Stimulated activated CD8-positive, alpha-beta memory T cell treated with anti-CD3 and anti-CD28 coated beads, Interleukin-15, amount 100 ng/mL, for 24 hours (primary cell): ENCODE measurements at regions not wholly inside any gene's neighbourhood (a gene's known extent, or its start where the extent isn't known, plus 50 kb on each side); places are given as distances from the start of the nearest gene placed in this dataset.
"Not testable (repeated sequence)": the region's sequence is repeated elsewhere in the genome, so short reads cannot be mapped to it uniquely, and the experiment has no call there.

Source experiments
- DNase-seq: peaks from one replicate; pipeline ENCODE4 v3.0.0-alpha.2; 2020; ENCODE audit warnings: low read depth

DNA sequence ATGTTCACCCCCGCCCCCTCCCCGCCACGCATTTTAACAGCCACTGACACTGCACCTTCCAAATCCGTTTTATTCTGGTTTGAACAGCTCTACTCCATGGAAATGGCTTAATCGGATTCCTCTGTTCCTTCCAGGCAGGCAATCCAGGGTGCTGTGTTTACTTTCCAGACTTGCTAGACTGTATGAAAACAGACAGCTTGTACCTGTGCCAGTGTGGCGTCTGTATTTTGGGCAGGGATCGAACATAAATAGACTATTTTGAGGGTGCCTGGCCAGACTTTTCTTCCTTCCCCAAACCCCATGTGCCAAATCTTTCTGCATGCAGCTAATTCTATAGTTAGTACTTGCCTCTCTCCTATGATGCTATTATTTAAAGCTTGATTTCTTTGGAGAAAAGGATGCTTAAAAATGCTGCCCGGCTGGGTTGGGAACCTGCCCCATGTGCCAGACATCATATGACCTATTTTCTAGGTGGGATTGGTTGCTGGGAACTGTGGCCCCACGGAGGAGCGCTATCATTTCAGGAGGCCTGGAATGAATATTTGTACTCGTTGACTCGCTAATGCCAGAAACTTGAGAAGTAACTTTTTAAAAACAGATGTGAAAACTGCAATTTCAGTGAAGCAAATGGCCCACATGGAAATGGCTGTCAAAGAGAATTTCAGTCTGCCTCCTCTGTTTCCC, 814.8 kb downstream of the BRD1 start:
- DNase-seq = no peak

DNA sequence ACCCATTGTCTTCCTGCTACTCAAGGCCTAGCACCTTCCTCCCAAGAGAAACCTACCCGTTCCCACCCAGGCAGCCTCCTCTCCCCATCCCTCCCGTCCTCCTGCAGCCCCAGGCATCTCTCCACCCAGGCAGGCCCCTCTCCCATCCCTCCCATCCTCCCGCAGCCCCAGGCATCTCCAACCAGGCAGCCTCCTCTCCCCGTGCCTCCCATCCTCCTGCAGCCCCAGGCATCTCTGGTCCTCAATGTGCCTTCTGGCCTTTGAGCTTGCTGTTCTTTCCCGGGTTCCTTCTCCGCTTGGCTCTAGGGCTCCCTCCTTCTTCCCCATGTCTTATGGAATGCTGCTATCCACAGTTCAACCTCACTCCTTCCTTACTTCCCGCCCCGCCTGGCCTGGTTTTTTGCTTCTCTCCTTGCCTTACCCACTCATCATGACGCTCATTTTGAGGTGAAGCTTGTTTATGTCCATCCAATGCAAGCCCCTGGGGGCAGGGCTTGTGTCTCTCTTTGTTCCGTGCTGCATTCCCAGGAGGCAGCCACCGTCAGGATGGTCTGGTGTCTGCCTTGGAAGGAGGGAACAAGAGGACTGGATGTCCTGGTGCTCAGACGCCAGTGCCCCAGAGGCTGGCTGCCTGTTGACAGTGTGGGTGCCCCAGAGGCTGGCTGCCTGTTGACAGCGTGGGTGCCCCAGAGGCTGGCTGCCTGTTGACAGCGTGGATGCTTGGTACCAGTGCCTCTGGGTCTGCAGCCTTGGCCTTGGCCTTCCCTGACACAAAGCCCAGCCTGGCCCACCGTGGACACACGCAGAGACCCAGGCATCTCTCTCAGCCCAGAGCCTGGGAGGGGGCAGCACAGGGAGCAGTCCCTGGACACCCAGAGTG, 815.7 kb downstream of the BRD1 start:
- DNase-seq = no peak

DNA sequence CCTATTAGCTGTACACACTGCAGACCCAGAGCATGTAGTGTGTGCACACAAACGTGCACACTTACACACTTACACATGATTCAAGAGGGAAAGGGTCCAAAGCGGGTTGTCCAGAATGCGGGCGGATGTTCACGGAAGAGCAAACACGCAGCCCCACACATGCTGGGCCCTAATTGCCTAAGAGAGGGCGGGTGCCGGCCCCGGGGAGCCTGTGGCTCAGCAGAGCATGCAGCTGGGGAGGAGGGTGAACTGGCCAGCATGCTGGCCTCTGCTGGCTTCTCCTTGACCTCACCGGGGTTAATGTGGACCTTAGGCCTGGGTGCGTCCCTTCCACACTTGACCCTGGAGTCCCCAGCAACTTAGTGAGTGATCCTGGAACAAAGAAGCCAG, 816.3 kb downstream of the BRD1 start:
- DNase-seq = no peak

DNA sequence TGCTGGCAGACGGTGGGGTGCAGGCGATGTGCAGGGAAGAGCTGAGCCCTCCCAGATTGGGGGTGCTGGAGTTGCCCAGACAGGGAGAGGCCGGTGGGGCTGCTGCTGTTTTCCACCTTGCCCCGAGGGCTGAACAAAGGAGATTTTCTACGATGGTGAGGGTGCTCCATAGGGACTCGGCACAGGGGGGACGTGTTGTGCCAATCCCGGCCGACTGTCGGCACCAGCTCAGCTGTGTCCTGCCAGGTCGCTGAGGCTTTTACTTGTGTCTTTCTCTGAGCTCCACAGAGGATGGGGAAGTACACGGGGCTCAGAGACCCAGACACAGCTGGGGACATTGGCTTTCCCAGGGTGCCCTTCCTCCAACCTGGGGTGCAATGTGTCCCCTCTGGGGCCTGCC, 816.8 kb downstream of the BRD1 start:
- DNase-seq = no peak

DNA sequence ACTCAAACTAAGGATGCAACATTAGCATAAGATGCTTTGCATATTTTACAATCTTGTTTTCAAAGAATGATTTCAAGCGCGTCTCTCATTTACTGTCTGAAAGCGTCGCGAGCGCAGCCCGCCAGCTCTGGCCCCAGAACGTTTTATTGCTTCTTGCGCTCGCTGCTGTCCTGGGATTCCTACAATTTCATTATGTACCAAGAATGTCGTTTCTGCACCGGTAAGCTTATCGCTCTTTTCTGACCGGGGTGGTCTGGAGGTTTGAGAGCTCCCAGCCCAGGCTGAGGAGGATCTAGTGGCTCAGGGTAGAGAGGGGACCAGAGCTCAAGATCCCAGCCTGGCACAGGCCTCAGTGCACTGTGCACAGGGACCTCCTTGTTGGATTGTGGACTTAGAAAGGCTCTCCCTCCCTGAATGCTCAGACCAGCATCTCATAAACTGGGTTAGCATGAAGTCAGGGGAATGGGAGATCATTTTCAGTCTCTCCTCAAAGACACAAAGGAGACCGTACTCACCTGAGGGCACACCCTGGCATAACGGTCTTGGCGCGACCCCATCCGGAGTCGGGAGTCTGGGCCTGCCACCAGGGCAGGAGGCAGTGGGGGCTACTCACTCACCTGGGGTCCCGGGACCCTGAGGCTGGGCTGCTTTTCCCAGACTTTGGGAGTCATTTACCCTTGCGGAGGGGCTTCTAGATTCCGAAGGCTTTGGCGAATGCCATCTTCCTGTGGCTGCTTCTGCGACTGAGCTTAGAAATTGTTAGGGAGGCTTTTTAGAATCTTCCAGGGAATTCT, 817.4 kb downstream of the BRD1 start:
- DNase-seq = no peak

DNA sequence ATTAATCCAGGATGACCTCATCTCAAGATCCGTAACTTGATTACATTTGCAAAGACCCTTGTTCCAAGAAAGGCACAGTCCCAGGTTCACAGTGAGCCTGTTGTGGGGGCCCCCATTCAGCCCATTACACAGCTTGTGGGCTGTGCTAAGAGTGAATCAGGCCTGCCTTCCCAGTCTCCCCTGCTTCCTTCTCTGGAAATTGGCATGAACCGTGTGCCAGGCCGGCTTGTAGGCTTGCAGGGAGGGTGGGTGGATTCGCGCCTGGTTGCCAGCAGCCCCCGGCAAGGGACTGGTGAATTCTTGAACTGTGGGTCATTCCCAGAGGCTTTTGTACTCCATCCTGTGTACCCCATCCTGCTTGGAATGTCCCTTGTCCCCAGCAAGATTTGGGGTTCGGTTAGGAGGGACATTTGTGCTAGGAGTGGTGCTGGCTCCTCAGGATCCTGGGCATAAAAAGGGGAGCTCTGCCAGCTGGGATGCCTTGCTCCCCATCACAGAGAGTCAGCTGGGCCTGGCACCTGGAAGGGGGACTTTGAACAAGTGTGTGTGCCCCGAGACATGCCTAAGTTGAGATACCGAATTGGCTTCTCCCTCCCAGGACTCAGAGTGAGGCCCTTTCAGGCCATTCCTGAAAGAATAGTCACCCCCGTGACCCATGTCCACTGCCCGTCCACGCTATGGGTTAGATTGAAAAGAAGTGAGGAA, 818.2 kb downstream of the BRD1 start:
- DNase-seq = no peak

DNA sequence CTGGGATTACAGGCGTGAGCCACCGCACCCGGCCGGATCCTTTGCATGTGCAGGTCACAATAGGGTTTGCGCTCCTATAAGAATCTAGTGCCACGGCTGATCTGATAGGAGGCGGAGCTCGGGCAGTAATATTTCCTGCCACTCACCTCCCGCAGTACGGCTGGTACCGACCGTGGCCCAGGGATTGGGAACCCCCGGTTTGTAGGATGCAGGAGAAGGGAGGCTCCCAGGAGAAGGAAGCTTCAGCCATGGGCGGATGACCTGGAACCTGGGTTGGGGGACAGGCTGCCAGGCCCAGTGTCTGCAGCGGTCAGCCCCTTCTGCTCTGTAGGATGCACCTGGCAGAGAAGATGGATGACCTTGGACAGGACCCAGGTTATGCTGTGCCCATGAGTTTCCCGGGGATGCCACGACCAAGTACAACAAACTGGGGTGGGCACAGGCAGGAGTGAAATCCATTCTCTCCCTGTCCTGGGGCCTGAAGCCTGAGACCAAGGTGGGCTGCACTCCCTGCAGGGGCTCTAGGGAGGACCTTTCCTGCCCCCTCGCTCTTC, 818.9 kb downstream of the BRD1 start:
- no peak for DNase-seq

DNA sequence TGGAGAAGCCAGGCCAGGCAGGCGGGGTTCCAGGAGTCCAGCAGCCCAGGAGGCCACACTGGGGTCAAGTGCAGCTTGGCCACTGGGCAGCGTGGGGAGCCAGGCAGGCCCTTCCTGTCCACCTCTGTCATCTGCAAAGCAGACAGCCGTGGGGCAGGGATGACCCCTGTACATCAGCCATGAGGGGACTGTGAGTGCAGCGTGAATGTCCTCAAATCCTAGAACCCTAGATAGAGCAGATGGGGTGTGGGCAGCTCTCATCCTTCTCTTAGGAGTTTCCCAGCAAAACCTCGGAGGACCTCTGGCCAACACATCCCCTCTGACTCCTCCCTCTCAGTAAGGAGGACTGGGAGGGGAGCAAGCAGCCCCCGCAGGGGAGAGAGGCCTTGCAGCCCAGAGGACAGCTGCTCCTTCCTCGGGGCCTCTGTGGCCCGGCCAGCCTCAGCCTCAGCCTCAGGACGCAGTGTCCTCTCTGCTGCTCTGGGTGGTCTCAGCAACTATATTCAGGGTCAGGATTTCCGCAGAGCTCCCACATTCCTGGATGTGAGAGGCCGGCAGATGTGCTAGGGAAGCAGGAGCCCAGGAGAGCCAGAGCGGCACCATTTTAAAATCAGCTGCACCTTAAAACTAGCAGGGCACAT, 820.5 kb downstream of the BRD1 start:
- DNase-seq = no peak

DNA sequence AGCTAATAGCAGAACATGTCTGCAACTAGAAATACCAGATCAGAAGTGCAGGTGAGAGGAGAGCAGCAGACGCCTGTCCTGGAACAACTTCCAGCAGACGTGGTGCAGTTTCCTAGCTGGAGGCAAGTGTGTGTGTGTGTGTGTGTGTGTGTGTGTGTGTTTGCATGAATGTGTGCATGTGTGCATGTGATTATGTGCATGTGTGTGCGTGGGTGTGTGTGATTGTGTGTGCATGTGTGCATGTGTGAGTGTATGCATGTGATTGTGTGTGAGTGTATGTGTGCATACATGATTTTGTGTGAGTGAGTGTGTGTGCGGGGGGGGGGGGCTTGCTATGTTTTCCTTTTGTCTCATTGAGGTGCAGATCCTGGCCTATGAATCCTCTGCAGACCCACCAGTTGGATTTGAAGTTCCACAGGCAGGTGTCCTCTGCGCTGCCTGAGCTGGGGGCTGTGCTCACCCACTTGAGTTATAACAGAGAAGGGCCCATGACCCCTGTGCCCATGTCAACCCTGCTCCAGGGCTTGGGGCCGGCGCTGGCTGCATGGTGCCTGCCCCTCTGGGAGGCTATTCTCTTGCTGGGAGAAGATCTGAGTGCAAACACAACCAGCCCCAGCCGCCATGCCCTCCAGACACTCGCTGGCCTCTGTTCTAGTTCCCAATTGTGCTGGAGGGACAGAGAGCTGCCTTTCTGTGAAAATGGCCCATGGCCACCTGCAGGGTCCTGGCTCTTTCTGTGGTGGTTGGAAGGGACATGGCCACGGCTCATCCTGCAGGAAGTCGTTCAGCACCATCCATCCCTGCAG, 821.3 kb downstream of the BRD1 start:
- DNase-seq = no peak

DNA sequence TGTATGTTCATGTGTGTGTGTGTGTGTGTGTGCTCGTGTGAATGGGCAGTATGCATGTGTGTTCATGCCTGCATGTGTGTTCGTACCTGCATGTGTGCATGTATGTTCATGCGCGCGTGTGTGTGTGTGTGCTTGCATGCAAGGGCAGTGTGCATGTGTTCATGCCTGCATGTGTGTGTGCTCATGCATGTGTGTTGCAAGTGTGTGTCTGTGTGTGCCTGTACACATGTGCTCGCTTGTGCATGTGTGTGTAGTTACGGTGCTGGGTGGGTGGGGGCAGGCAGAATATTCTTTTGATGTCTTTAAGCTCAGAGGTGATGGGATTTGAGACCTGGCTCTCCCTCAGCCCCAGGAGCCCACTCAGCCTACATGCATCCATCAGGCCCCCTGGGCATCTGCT, 822.1 kb downstream of the BRD1 start:
- DNase-seq = no peak

DNA sequence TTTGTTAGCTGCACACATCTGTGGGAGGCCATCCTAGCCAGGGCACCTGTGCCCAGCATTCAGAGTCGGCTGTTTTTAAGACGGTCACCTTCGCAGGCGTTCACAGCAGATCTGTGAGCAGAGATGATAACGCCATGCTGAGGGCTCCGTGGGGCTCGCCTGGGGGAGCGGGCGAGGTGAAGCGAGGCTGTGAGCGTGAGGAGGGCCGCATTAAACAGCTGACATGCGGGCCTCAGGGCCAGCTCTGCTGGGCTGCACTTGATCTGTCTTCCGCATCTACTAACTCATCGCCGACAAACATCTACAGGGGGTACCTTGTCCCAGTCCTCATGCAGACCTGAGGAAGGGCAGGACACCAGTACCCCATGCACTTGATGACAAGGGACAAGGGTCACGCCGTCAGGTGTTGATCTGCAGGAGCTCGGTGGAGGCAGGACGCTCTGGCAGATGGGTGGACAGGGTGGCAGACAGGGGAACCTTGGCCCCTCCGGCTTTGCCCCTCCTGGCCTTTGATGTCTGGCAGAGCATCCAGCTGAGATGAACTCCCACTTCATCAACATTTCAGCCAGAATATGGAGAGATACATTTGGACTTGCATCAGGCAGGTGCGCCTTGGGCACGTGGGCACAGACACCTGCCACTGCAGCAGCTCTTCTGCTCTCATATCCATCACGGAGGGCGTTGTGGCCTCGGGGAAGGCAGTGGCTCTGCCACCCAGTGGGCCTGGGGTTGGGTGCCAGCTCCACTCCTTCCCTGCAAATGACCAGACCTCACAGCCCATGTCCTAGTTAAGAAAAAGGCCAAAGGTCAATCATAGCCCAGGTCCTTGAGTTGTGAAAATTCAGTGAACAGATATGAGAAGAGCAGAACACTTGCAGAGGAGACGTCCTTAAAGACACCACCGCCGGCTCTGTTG, 822.9 kb downstream of the BRD1 start:
- no peak for DNase-seq

DNA sequence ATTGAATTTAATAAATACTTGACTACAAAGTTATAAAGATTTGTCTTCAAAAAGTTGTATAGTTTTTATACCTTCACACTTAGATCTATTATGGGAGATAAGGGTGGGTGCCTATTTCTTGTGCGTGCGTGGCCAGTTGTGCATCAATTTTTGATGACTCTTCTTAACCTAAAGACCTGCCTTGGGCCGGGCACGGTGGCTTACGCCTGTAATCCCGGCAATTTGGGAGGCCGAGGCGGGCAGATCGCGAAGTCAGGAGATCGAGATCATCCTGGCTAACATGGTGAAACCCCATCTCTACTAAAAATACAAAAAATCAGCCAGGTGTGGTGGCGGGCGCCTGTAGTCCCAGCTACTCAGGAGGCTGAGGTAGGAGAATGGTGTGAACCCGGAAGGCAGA, 830.1 kb downstream of the BRD1 start:
- DNase-seq = not testable (repeated sequence)

DNA sequence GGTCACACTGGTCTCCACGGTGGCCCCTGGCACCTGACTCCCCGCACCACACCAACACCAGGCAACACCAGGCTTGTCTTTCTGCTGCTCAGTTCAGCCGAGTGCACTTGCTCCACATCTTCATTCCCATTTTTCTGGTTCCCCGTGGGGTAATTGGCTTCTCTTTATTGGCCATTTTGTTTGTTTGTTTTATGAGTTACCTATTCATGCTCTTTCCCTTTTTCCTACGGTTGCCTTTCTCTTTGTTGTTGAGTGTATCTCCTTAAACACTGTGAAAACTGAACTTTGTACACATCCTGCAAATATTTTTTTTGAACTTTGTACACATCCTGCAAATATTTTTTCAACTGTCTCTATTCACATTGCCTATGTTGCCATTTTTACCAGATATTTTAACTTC, 834.0 kb downstream of the BRD1 start:
- DNase-seq = no peak

DNA sequence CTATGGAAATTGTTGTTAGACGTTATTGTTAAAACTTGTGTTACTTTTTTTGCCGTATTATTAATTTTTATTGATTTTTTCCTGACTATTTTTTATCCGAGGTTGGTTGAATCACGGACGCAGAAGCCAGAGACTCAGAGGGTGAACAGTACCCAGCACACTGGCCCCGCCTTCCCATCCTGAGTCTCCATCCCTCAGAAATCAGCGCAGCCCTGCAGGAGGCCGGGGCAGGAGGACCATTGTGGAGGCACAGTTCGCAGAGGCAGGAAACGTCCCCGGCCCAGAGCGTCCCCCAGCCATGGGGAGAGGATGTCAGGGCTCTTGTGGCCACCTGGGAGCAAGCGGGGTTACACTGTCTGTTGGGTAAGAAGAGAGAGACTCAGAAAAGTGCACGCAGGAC, 843.0 kb downstream of the BRD1 start:
- no peak for DNase-seq

DNA sequence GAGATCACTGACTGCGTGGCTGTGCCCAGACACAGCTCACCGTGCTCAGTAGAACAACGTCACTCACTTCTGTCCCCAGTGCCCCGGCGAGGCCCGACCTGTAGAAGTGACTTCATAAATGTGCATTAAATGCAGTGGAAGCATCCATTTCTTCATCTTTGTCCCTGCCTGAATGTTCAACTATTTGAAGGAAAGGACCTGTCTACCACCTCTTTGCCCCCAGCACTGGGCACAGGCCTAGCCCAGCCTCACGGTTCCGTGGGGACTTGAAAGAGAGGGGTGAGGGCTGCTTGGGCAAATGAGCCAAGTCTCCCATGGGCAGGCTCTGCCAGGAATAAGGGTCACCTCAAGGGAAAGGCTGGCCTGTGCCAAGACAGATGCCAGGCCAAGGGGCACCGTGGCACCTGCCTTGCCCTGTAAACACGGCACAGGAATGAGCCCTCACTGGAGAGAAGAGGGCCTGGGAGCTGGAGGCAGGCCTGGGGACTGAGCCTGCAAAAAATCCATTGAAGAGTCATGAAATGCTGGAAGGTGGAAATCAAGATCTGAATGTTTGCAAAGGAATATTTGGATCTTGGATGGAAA, 845.3 kb downstream of the BRD1 start:
- DNase-seq = no peak

DNA sequence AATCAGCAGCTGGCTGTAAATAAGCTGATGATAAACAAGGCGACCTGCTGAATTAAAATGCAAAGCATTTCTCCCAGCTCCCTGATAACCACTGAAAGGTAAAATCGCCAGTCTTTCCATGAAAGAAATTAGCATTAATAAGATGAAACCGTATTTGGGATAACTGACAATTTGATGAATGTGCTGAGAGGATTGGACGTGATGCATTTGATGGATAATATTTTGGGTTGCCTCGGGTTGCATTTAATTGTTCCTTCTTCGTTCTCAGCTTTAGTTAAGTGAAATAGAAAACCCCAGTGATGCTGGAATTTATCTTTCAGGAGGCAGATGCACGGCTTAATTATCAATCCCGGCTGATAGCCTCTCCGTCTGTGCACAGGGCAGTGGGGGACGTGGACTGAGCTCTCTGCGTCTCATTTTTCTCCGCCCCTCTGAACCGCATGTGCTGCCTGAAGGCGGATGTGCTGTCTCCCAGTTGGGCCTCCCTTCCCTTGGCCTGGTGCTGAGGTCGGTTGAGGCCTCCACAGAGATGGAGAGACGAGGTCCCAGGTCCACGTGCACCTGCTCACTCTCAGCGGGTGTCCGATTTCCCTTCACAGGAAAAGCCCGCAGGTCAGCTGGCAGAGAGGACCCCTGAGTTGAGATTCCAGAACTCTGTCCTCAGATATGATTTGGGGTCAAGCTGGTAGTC, 846.2 kb downstream of the BRD1 start:
- no peak for DNase-seq

DNA sequence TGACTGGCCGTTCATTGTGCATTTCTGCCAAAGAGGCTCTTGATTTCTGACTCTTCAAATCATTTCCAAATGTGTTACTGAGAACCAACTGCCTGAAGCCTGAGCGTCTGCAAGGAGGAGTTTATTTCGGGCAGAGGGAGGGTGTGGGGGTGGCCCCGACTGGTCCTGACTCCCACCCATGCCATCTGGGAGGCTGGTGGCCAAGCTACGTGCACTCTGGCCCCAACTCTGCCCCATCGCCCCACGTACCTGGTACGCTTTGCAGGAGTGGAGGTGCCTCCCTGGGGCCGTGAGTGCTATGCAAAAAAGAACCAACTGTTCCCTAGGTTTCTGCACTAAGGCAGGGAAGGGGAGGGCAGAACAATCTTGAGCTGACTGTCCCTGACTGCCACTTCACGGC, 846.8 kb downstream of the BRD1 start:
- no peak for DNase-seq

DNA sequence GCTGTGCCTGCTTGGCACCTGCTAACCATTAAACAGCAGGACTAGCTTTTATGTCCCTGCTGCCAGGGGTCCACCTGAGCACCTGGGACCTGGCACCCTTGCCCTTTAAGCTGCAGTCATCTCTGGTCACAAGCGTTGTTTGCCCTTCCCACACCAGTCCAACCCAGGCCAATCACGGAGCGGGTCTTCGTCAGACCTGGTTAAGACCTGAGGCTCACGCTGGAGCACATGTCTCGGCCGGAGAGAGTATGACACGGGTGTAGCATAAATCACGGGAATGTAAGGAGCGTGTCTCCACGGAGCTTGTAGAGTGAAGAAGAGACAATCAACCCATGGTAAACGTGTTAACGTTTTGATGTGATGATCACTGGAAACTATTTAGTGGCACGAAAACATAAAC, 847.3 kb downstream of the BRD1 start:
- no peak for DNase-seq
